ENCODE measurements at regions not wholly inside any gene's neighbourhood (a gene's known extent, or its start where the extent isn't known, plus 50 kb on each side); places are given as distances from the start of the nearest gene placed in this dataset.

DNA sequence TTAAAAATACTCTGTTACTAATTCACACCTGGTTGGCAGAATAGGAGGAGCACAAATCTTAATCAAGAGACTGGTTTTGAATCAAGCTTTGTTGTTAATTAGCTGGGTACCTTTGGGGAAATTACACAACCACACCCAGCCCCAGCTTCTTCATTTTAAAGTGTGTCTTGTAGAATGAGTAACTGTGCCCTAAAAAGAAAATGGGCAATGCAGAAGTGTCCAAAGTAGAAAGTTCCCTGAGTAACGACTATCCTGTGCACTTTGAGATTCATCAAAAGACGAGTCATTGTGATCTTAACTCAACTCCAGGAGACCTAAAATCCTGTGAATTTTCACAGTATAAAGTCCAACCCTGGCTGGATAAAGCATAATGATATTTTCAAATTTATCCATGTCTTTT, 792.3 kb upstream of the HS3ST1 start (continued):
- TF ChIP-seq, protein P1, sequence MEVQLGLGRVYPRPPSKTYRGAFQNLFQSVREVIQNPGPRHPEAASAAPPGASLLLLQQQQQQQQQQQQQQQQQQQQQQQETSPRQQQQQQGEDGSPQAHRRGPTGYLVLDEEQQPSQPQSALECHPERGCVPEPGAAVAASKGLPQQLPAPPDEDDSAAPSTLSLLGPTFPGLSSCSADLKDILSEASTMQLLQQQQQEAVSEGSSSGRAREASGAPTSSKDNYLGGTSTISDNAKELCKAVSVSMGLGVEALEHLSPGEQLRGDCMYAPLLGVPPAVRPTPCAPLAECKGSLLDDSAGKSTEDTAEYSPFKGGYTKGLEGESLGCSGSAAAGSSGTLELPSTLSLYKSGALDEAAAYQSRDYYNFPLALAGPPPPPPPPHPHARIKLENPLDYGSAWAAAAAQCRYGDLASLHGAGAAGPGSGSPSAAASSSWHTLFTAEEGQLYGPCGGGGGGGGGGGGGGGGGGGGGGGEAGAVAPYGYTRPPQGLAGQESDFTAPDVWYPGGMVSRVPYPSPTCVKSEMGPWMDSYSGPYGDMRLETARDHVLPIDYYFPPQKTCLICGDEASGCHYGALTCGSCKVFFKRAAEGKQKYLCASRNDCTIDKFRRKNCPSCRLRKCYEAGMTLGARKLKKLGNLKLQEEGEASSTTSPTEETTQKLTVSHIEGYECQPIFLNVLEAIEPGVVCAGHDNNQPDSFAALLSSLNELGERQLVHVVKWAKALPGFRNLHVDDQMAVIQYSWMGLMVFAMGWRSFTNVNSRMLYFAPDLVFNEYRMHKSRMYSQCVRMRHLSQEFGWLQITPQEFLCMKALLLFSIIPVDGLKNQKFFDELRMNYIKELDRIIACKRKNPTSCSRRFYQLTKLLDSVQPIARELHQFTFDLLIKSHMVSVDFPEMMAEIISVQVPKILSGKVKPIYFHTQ (CRISPR knock-in tag; IDR thresholded peaks at IDR 0.05): no peak
- TF ChIP-seq ZNF671 (CRISPR knock-in tag; IDR thresholded peaks at IDR 0.05) (no peak), ZNF423 (CRISPR knock-in tag; IDR thresholded peaks at IDR 0.05) (no peak), ZNF425 (CRISPR knock-in tag; conservative IDR thresholded peaks at IDR 0.05) (no peak), NR3C1 (CRISPR knock-in tag; conservative IDR thresholded peaks at IDR 0.05; ENCODE audit: low read depth) (no peak)

- DNase-seq (ENCODE audit: low spot score) (no peak), ATAC-seq (no peak)
- Mint-ChIP-seq H3K4me3 (no peak overlapping the region), H3K27ac (no peak overlapping the region), H3K4me1 (no peaks in the 10 kb centered on the region), H3K27me3 (ENCODE audit: low read depth) (no peaks in the 10 kb centered on the region), H3K9me3 (peaks cover 19% of the 10 kb centered on the region), H3K36me3 (peaks cover 2% of the 10 kb centered on the region; the same call in 1 of the 2 replicates)
- ChIA-PET POLR2A (no interaction called here), CTCF (no interaction called here)
- TF ChIP-seq ATF6 (CRISPR knock-in tag; IDR thresholded peaks at IDR 0.05) (no peak), CREM (CRISPR knock-in tag; IDR thresholded peaks at IDR 0.05) (no peak), ZBTB21 (CRISPR knock-in tag; IDR thresholded peaks at IDR 0.05; ENCODE audit: borderline replicate concordance) (no peak), GTF2I (CRISPR knock-in tag; conservative IDR thresholded peaks at IDR 0.05) (no peak), NR2C2 (CRISPR knock-in tag; IDR thresholded peaks at IDR 0.05) (no peak), ZNF423 (CRISPR knock-in tag; IDR thresholded peaks at IDR 0.05) (no peak), ERG (CRISPR knock-in tag; IDR thresholded peaks at IDR 0.05) (no peak), ETV6 (CRISPR knock-in tag; IDR thresholded peaks at IDR 0.05) (no peak), NR1H2 (CRISPR knock-in tag; IDR thresholded peaks at IDR 0.05) (no peak), ZSCAN18 (CRISPR knock-in tag; IDR thresholded peaks at IDR 0.05) (no peak), CREB1 (CRISPR knock-in tag; IDR thresholded peaks at IDR 0.05) (no peak), TP53 (CRISPR knock-in tag; IDR thresholded peaks at IDR 0.05) (no peak), ZNF138 (CRISPR knock-in tag; conservative IDR thresholded peaks at IDR 0.05) (no peak), IRF2 (CRISPR knock-in tag; IDR thresholded peaks at IDR 0.05; ENCODE audit: borderline replicate concordance, low read depth) (no peak), MYBL2 (CRISPR knock-in tag; IDR thresholded peaks at IDR 0.05) (no peak), GABPB1 (CRISPR knock-in tag; IDR thresholded peaks at IDR 0.05) (no peak)
- TF ChIP-seq, protein P2, sequence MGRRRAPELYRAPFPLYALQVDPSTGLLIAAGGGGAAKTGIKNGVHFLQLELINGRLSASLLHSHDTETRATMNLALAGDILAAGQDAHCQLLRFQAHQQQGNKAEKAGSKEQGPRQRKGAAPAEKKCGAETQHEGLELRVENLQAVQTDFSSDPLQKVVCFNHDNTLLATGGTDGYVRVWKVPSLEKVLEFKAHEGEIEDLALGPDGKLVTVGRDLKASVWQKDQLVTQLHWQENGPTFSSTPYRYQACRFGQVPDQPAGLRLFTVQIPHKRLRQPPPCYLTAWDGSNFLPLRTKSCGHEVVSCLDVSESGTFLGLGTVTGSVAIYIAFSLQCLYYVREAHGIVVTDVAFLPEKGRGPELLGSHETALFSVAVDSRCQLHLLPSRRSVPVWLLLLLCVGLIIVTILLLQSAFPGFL (CRISPR knock-in tag; IDR thresholded peaks at IDR 0.05; ENCODE audit: borderline replicate concordance): no peak
- TF ChIP-seq, protein P3, sequence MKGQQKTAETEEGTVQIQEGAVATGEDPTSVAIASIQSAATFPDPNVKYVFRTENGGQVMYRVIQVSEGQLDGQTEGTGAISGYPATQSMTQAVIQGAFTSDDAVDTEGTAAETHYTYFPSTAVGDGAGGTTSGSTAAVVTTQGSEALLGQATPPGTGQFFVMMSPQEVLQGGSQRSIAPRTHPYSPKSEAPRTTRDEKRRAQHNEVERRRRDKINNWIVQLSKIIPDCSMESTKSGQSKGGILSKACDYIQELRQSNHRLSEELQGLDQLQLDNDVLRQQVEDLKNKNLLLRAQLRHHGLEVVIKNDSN (CRISPR knock-in tag; IDR thresholded peaks at IDR 0.05): no peak
- TF ChIP-seq, protein P4, sequence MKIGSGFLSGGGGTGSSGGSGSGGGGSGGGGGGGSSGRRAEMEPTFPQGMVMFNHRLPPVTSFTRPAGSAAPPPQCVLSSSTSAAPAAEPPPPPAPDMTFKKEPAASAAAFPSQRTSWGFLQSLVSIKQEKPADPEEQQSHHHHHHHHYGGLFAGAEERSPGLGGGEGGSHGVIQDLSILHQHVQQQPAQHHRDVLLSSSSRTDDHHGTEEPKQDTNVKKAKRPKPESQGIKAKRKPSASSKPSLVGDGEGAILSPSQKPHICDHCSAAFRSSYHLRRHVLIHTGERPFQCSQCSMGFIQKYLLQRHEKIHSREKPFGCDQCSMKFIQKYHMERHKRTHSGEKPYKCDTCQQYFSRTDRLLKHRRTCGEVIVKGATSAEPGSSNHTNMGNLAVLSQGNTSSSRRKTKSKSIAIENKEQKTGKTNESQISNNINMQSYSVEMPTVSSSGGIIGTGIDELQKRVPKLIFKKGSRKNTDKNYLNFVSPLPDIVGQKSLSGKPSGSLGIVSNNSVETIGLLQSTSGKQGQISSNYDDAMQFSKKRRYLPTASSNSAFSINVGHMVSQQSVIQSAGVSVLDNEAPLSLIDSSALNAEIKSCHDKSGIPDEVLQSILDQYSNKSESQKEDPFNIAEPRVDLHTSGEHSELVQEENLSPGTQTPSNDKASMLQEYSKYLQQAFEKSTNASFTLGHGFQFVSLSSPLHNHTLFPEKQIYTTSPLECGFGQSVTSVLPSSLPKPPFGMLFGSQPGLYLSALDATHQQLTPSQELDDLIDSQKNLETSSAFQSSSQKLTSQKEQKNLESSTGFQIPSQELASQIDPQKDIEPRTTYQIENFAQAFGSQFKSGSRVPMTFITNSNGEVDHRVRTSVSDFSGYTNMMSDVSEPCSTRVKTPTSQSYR (CRISPR knock-in tag; IDR thresholded peaks at IDR 0.05): no peak
Observed at GRCh38 chr4:12211636-12212035, 782.9 kb upstream of the HS3ST1 start.
